GM18502 (cell line): ENCODE measurements at regions not wholly inside any gene's neighbourhood (a gene's known extent, or its start where the extent isn't known, plus 50 kb on each side); places are given as distances from the start of the nearest gene placed in this dataset.
"Not testable (repeated sequence)": the region's sequence is repeated elsewhere in the genome, so short reads cannot be mapped to it uniquely, and the experiment has no call there.

Experiments
- ATAC-seq: cut with Tn5 transposase; IDR thresholded peaks from one replicate; pipeline ENCODE4 v1.9.1; 2021; ENCODE audit warnings: mild to moderate bottlenecking; ENCODE audit not compliant: unreplicated experiment, poor library complexity

DNA sequence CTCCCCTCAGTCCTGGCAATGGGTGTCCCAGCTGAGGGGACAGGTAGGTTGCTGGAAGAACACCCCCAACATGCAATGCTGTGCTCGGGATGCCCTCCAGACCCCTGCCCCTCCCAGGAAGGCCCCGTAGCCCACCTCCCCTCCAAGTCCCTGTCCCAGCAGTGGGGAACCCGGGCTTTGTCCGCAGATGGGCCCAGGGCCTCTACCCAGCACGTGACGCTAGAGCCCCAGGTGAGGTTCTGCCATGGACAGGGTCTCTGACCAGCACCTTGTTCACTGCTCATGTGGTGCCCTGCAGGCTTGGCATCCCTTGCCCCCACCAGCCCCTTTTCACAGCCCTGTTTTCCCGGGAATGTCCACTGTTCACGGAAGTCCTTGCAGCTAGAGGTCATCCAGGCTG lies 220.0 kb upstream of the SGCG start:
- ATAC-seq = no peak

DNA sequence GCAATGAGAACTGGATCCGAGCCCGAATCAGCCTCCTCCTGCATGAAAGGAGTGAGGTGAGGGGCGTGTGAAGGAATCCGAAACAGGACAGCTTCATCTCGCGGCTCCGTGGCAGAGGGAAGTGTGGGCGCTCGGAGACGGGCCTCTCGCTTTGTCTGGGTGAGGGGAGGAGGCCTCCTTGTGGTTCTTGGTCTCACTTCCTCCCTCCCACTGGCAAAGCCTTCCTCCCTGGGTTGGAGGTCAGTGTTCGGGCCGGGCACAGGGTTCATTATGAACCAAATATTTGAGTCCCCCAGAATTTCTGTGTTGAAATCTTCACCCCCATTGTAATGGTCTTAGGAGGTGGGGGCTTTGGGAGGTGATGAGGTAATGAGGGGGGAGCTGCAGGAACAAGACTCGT lies 219.4 kb upstream of the SGCG start:
- ATAC-seq = not testable (repeated sequence)

DNA sequence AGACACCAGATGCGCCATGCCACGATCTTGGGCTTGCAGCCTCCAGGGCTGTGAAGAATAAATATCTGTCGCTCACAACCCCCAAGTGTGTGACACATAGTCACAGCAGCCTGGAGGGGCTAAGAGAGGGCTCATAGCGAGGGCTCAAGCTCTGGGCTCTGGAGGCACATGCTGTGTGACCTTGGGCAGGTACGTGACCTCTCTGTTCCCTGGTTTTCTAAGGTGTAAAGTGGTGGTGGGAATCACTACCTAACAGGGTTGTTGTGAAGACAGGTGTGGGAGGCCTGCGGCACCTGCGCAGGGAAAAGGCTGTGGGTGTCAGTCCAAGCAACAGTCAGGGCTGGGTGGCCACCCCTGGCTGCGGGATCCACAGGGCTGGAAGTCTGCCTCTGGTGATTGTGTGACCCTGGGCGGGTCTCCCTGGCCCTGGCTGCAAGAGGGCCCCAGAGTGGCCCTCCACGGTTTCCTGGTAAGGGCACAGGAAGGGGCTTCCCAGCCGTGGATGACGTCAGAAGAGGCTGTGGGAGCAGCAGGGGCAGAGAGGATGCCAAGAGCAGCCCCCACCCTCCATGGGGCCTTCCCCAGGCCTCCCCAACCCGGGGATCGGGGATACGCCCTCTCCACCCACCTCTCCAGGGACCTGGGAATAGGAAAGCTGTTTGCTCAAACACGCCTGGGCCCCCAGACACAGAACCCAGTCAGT lies 218.8 kb upstream of the SGCG start:
- no peak for ATAC-seq

DNA sequence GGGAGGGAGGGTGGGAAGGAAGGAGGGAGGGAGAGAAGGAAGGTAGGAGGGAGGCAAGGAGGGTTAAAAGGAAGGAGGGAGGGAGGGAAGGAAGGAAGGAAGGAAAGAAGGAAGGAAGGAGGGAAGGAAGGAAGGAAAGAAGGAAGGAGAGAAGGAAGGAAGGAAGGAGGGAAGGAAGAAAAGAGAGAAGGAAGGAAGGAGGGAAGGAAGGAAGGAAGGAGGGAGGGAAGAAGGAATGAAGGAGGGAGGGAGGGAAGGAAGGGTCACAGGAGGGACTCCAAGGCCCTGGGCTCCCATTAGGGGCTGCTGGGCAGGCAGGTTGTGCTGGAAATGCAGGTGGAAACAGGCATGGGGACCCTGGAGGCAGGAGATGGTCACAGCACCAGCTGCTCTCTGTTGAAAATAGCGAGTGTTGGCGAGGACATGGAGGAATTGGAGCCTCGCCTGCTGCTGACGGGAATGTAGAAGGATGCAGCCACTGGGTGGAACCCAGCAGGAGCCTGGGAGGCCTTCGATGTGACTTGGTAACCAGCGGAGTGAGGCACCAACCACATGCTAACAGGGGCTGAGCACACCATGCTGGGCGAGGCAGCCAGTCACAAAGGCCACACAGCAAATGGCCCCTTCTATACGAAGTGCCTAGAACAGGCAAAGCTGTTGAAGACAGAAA lies 217.3 kb upstream of the SGCG start:
- ATAC-seq = not testable (repeated sequence)

DNA sequence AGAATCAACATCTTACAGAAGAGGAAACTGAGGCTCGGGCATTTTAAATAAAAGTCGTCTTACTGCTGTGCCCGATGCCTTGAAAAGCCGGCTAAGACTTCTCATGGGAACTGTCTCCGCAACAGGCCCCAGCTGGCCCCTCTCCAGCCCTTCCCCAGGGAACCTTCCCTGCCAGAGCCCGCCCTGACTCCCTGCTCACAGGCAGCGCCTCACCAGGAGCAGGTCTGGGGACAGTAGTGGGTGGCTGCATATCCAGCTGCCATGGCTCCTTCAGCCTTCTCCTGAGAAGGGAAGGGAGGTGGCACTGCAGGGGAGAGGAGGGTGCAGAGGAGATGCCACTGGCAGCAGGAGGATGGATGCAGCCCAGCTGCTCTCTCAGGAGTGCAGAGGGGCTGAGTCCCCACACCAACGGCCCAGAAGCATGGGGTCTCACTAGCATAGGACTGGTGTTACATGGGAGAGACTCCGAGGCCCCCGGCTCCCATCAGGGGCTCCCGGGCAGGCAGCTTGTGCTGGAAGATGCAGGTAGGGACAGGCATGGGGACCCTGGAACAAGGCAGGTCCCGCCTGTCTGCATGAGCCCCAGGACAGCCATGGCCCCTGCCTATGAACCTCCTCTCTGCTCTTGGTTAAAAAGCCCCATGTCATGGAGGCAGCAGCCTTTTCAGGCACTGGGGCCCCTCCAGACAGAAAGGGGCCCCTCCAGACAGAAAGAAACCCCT lies 216.4 kb upstream of the SGCG start:
- ATAC-seq = no peak

DNA sequence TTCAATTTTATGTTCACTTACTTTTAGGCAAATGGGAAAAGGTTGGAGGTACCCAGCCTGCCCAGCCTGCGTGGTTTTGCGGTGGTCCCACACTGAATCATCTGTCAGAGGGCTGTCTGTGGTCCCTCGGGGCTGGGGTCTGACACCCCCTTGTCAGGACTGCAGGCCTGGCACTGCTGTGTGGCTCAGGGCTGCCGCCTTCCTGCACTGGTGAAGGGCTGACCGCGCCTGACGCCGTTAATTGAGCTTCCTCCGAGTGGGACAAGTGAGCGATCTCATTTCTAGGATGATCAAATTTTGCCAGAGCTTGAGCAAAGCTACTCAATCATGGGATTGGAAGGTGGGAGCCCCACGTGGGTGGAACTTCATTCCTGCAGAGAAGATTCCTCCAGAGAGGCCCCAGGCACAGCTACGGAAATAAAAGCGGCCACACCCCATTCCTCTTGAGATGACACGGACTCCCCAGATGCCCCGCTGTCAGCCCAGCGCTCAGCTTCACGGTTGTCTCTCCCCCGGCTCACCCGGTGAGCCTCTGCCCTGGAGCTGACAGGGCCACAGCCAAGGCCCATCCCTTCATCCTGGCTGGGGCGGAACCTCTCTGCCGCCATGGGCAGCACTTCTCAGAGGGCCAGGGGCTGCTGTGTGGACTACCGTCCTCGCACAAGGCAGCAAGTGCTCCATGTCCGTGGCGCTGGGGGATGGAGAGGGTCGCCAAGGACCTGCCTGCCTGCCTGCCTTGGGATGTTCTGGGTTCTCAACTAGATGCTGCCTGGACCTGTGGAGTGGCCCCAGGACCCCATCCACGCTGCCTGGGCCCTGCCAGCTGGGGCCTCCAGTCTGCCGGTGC lies 215.5 kb upstream of the SGCG start:
- ATAC-seq = not testable (repeated sequence)

DNA sequence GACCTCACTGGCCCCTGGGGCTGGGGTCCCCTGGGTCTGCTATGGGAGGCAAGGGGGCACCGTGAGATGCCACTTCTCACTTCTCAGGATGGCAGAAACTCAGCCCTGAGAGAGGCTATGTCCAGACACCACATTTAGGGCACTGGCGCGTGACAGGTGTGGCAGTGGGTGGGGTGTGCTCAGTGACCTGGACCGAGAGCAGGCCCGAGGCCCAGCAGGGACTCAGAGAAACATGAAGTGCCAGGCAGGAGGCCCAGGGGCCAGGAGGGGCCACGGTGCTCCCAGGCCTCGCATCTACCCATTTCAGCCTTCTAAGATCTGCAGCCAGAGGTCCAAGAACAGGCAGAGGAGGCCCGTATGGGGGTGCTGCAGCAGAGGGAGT lies 214.9 kb upstream of the SGCG start:
- ATAC-seq = not testable (repeated sequence)

DNA sequence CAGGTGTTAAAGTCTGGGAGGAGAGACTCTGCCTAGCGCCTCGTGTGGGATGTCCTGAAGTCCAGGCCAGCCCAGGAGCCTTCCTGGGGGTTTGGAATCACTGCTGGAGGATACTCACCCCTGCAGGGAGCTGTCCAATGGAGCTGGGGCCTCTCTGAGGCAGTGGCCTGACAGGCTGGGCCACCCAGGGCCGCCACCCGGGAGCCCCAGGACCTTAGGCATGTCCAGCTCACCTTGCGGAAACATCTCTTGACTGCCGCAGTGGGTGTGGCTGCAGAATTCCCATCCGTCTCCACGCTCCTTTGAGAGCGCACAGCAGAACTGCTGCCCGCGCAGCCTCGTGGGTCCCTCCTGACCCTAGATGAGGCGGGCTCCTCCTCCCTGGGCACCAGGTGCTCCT lies 214.0 kb upstream of the SGCG start:
- not testable (repeated sequence) for ATAC-seq

DNA sequence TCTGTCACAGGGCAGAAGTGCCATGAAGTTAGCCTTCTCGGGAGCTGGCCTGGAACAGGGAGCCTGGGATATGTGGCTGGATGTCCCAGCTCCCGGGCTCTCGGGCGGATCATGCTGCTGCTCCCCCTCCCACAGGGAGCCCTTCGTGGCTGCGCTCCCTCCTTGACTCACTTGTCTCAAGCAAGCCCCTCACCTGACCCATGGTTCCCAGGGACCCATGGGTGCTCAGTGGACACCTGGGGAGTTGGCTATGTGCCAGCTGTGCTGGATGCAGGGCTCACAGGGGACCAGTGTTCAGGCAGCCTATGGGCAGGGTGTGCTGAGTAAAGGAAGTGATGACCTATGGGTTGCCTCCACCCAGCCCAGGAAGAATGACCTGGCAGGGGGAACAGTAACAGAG lies 213.1 kb upstream of the SGCG start:
- no peak for ATAC-seq

DNA sequence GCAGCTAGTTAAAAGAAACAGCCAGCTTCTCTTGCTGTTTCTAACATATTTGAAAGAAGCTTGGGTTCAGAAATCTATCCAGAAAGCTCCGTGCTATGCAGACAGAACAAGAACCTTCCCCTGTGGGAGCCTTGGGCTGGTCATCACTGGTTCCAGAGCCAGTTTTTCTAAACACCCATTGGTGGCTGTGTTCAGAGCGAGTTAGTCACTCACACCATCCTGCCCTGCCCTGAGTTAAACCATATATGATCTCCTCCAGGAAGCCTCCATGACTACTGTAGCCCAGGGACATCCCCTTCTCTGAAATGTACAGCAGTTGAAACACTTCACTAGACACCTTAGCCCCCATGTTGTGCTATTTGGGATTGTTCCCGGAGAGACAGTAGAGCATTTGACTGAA lies 200.8 kb upstream of the SGCG start:
- no peak for ATAC-seq

DNA sequence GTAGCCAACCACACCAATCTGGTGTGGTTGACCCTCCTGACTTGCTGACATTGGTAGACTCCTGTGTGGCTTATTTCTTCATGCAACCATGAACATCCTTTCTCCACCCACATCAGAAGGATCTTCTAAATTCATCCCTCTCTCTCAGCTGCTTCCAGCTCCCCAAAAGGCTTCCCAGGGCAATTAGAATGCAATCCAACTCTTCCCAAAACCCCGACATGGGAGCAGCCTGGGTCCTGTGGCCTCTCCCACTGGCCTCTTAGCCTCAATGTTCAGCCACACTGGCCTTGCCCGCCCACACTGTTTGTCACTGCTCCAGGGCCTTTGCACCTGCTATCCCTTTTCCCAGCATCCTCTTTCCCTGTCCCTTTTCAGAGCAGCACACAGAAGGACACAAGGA lies 199.8 kb upstream of the SGCG start:
- no peak for ATAC-seq

DNA sequence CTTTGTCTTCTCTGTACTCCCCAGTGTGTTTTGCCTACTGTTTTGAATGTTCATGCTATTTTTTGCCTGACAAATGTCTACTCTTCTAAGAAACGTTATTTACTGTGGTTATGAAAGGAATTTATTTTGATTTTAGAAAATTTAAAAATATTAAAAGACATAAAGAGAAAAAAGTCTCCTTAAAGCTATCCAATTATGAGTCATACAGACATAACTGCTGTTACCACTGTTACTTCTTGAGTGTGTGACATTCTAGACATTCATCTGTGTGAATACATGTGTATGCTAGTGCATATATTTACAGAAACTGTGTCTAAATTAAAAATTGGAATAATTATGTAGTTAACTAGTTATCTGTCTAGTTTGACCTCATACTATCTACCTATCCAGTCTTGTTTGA lies 187.6 kb upstream of the SGCG start:
- ATAC-seq = no peak

DNA sequence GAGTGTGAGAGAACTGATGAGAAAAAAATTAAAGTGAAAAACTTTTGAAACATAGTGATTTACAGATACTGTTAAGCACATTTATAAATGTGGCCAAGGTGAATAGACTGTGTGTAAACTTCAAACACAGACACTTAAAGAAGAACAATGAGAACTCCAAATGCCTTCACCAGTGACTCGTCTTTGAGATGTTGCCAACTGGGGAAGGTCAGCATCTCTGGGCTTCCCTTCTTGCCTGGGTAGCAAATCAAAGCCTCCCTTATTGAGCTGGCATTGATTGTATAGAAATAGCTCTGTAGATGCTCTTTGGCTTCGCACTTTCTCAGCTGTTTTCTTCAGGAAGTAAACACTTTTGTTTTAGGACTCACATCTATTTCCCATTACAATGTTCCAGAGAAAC lies 177.3 kb upstream of the SGCG start:
- no peak for ATAC-seq

DNA sequence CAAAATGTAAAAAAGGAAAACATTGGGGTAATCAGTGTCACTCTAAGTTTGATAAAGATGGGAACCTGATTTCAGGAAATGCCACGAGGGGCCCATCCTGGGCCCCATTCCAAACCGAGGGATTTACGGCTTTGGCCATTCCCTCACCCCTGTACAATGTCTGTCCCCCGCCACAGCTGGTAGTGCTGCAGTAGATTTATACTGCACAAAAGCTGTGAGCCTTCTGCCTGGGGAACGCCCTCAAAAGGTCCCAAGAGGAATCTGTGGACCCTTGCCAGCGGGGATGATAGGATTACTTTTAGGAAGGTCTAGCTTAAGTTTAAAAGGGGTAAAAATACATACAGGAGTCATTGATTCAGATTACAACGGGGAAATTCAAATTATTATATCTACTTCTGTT lies 173.4 kb upstream of the SGCG start:
- no peak for ATAC-seq

DNA sequence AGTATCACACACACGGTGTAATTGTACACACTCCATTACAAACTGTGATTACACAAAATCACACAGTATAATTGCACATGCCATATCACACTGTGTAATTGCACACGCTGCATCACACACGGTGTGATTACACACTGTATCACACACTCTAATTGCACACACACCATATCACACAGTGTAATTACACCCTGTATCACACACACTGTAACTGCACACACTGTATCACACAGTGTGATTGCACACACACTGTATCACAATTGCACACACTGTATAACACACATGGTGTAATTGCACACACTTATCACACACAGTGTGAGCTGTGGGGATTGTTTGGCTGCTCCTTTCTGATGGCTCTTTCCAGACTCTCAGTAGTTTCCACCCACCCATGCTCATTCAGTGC lies 162.6 kb upstream of the SGCG start:
- ATAC-seq = no peak

DNA sequence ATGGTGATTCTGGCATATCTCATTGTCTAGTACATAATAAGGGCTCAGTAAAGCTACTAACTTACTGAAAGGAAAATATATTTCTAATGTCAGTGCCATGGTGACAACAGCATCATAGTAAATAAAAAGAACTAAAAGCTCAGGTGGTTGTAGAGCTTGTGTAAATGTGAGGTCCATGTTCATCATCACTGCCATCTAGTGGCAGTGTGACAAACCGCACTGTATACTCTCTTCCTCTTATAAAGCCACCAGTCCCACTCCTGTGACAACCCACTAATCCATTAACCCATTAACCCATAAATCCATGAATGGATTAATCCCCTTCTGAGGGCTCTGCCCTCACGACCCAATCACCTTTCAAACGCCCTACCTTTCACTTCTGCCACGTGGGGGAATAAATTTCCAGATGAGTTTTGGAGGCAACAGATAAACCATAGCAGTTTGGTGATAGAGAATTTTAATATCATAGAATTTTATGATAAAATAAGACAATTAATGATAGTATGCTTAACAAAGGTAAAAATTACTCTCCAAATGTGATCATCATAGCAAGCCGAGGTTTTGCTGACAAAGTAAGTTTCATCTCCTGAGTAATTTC lies 160.4 kb upstream of the SGCG start:
- ATAC-seq = peak; percentile 97

DNA sequence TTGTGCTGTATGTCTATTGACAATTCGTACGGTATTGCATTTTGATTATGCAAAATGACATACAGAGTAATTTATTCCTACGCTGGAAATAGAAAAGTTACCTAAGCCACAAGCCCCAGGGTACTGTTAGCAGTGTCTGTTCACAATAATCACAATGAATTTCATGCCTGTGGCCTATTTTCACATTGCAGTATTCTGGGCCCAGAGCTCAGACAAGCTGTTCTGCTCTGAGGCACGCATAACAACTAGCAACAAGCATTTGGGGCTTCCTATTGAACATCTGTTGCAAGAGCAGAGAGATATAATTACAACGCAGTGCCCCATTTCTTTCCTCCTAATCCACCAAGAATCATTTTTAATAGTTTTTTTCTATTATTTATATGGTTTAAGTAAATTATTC lies 158.9 kb upstream of the SGCG start:
- ATAC-seq = no peak

DNA sequence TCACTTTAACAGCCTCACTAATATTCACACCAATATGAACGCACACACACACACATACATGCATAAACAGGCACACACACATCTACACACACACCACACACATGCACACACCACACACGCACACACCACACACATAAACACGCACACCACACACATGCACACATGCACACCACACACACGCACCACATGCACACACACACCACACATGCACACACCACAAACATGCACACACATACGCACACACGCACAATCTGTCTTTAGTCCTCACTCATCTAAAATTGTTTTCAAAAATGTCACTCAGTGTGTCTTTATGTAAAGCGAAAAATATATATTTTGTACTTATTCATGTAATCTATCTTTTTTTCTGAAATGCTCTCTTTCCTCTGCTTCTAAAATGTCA lies 158.1 kb upstream of the SGCG start:
- ATAC-seq = no peak

DNA sequence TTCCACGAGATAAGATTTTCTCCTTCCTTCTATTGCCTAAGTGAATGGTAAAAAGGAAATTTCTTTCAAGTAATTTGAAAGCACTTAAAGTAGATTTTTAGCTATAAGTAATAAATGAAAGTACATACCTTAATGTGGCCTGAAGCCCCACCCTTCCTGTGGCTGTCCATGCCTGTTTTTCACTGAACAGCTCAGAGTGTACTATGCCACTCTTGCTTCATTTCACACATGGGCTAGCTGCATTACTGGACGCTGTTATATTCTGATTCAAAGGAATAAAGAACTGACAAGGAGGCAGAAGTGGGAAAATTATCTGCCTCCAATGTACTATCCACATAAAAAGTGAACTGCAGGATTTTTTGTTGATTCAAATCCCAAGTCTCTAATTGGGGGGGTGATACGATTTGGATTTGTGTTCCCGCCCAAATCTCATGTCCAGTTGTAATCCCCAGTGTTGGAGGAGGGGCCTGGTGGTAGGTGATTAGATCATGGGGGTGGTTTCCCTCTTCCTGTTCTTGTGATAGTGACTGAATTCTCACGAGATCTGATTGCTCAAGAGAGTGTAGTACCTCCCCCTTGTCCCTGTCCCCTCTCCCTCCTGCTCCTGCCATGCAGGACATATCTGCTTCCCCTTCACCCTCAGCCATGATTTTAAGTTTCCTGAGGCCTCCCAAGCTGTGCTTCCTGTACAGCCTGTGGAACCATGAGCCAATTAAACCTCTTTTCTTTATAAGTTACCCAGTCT lies 154.7 kb upstream of the SGCG start:
- no peak for ATAC-seq
